ENCODE measurements at regions not wholly inside any gene's neighbourhood (a gene's known extent, or its start where the extent isn't known, plus 50 kb on each side); places are given as distances from the start of the nearest gene placed in this dataset.

- Histone ChIP-seq H3K9me3 (replicated peaks; ENCODE audit: control insufficient read depth, insufficient read depth, low read length) (no peaks in the 10 kb centered on the region), H3K36me3 (ENCODE audit: control insufficient read depth in 2 of 2, extremely low read depth in 1 of 2, insufficient read depth in 2 of 2, low read length in 2 of 2) (no peaks in the 10 kb centered on the region), H2AFZ (ENCODE audit: low read depth, low read length) (no peak overlapping the region), H4K20me1 (replicated peaks; ENCODE audit: control insufficient read depth, extremely low read depth, insufficient read depth, low read length) (no peaks in the 10 kb centered on the region), H3K79me2 (ENCODE audit: control insufficient read depth, insufficient read depth, low read length) (no peaks in the 10 kb centered on the region), H3K27ac (ENCODE audit: insufficient read depth, low read depth, low read length) (no peak overlapping the region), H3K4me3 (replicated peaks in 1 of 3; ENCODE audit: insufficient read depth in 1 of 3, low read depth in 1 of 3, low read length in 3 of 3) (no peak overlapping the region), H3K4me2 (ENCODE audit: insufficient read depth, low read length) (no peak overlapping the region), H3K27me3 (ENCODE audit: control insufficient read depth in 2 of 2, insufficient read depth in 2 of 2, low read length in 2 of 2) (no peaks in the 10 kb centered on the region), H3K4me1 (ENCODE audit: control insufficient read depth, extremely low read depth, insufficient read depth, low read length) (peaks cover 2% of the 10 kb centered on the region), H3K9me1 (replicated peaks; ENCODE audit: control insufficient read depth, extremely low read depth, insufficient read depth, low read length) (no peaks in the 10 kb centered on the region), H3K9ac (replicated peaks; ENCODE audit: extremely low read depth, insufficient read depth, low read length) (no peak overlapping the region)
- dilution Hi-C loops (cut with MboI; ENCODE audit: extremely low pct_ligation_motif_present, low sequenced_read_pairs) (no loop called here), intact Hi-C loops (cut with micrococcal nuclease) (no loop called here)
- FAIRE-seq (no peak), DNase-seq (ENCODE audit: low read depth, low spot score) (no peak)
- POLR2A ChIA-PET = interaction anchor here (0.6 kb wide), 1 partner anchor 794 kb away, joined by 5 read pairs; no protein-coding TSS in a partner anchor
- CTCF ChIA-PET = interaction anchor here (1.2 kb wide), 1 partner anchor 337 kb away, joined by 4 read pairs; no protein-coding TSS in a partner anchor
- TF ChIP-seq POLR2A (IDR thresholded peaks at IDR 0.05; ENCODE audit: low read depth, low read length) (no peak), EZH2 (IDR thresholded peaks at IDR 0.05; ENCODE audit: borderline replicate concordance, low read depth, low read length, severe bottlenecking) (no peak), GATA2 (IDR thresholded peaks at IDR 0.05; ENCODE audit: insufficient read depth, insufficient read length, low read depth, low read length) (no peak), JUN (IDR thresholded peaks at IDR 0.05; ENCODE audit: borderline replicate concordance, insufficient read depth, insufficient read length, low read depth) (no peak), MAX (IDR thresholded peaks at IDR 0.05; ENCODE audit: insufficient read depth, insufficient read length) (no peak), CTCF (IDR thresholded peaks at IDR 0.05; ENCODE audit: extremely low read depth in 1 of 2, insufficient read depth in 1 of 2, low read depth in 1 of 2, low read length in 2 of 2) (no peak), MYC (IDR thresholded peaks at IDR 0.05; ENCODE audit: low read depth, low read length) (no peak), POLR2AphosphoS5 (IDR thresholded peaks at IDR 0.05; ENCODE audit: insufficient read depth, low read depth, low read length) (no peak), FOS (IDR thresholded peaks at IDR 0.05; ENCODE audit: borderline replicate concordance, insufficient read depth, low read length) (no peak)
- no TSS peak for BruUV-seq (replicated peaks)
These were observed 110.0 kb upstream of the MTHFD1L start for GRCh38 chr6:150755524-150755923.

All from endothelial cell of umbilical vein (primary cell).